ENCODE measurements at regions not wholly inside any gene's neighbourhood (a gene's known extent, or its start where the extent isn't known, plus 50 kb on each side); places are given as distances from the start of the nearest gene placed in this dataset.

DNA sequence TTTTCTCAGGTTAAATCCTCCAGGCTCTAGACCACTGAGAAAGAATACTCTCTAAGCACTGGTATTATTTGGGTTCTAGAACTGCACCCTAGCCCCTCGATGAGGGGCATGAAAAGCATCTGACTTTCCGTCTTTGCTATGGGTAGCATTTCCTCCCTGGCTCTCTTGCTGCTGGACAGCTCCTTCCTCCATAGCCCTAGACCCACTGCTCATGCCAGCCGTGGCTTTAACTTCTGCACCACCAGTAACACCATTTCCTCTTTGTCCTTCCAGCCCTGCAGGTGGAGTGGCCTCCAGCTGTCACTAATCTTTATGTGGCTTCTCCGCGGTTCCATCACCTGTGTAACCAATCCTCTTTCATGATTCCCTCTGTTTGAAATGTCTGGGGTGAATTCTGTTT is 194.9 kb downstream of the SCP2D1 start:
- Histone ChIP-seq H3K27ac (ENCODE audit: low read length) (no peak overlapping the region), H2AFZ (ENCODE audit: low read depth, low read length) (no peak overlapping the region), H3K4me3 (ENCODE audit: low read length) (no peak overlapping the region), H3K9me3 (ENCODE audit: insufficient read depth, low read length) (no peaks in the 10 kb centered on the region), H3K27me3 (ENCODE audit: low read depth, low read length) (peaks cover 41% of the 10 kb centered on the region), H4K20me1 (ENCODE audit: insufficient read depth, low read length) (no peaks in the 10 kb centered on the region), H3K4me1 (ENCODE audit: low read length) (peaks cover 12% of the 10 kb centered on the region), H3K9ac (ENCODE audit: low read length) (no peak overlapping the region), H3K79me2 (ENCODE audit: low read length) (no peaks in the 10 kb centered on the region), H3K36me3 (replicated peaks; ENCODE audit: low read depth, low read length) (no peaks in the 10 kb centered on the region), H3K4me2 (ENCODE audit: low read length) (no peak overlapping the region)
- TF ChIP-seq EZH2phosphoT487 (IDR thresholded peaks at IDR 0.05; ENCODE audit: low read depth) = no peak
- TF ChIP-seq CTCF (IDR thresholded peaks at IDR 0.05; ENCODE audit: low read depth, low read length) = no peak

DNA sequence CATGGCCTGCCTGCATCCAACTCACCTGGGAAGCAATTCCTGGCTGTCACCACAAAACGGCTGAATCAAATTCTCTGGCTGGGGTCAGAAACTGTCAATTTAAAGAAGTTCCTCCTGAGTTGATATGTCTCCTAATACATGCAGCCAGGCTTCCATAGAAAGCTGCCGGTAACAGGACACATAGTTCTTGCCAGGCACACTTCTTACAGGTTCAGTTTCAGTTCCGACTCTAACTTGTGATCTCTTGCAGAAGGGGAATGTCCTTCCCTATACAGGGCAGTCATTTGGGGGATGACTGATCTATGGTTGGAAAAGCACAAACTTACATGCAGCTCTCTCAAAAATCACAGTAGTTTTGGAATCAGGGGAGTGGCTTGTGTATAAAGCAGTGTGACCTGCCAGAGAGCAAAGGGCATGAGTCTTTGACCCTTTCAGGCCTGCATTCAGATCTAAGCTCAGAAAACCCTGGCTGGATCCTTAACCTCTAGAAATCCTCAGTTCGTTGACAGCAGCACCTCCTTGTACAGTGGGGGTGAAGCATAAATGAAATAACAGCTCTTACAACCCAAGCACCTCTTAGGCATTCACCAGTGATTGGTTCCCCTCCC is 195.6 kb downstream of the SCP2D1 start:
- H3K9ac ChIP-seq (ENCODE audit: low read length) = no peak overlapping the region
- no peaks in the 10 kb centered on the region for H3K79me2 ChIP-seq (ENCODE audit: low read length)
- no peak overlapping the region for H3K4me3 ChIP-seq (ENCODE audit: low read length)
- H3K27ac ChIP-seq (ENCODE audit: low read length) = no peak overlapping the region
- peaks cover 12% of the 10 kb centered on the region for H3K4me1 ChIP-seq (ENCODE audit: low read length)
- H4K20me1 ChIP-seq (ENCODE audit: insufficient read depth, low read length) = no peaks in the 10 kb centered on the region
- H3K27me3 ChIP-seq (ENCODE audit: low read depth, low read length) = peaks cover 41% of the 10 kb centered on the region
- H2AFZ ChIP-seq (ENCODE audit: low read depth, low read length) = no peak overlapping the region
- H3K4me2 ChIP-seq (ENCODE audit: low read length) = peak overlapping the region; percentile 28
- no peaks in the 10 kb centered on the region for H3K9me3 ChIP-seq (ENCODE audit: insufficient read depth, low read length)
- H3K36me3 ChIP-seq (replicated peaks; ENCODE audit: low read depth, low read length) = no peaks in the 10 kb centered on the region
- TF ChIP-seq EZH2phosphoT487 (IDR thresholded peaks at IDR 0.05; ENCODE audit: low read depth) (no peak), CTCF (IDR thresholded peaks at IDR 0.05; ENCODE audit: low read depth, low read length) (no peak)

- Histone ChIP-seq H3K4me3 (ENCODE audit: low read length) (no peak overlapping the region), H3K27me3 (ENCODE audit: low read depth, low read length) (peaks cover 32% of the 10 kb centered on the region), H4K20me1 (ENCODE audit: insufficient read depth, low read length) (no peaks in the 10 kb centered on the region), H3K79me2 (ENCODE audit: low read length) (no peaks in the 10 kb centered on the region), H3K27ac (ENCODE audit: low read length) (no peak overlapping the region), H3K9me3 (ENCODE audit: insufficient read depth, low read length) (no peaks in the 10 kb centered on the region), H3K36me3 (replicated peaks; ENCODE audit: low read depth, low read length) (no peaks in the 10 kb centered on the region), H3K9ac (ENCODE audit: low read length) (no peak overlapping the region), H2AFZ (ENCODE audit: low read depth, low read length) (no peak overlapping the region), H3K4me1 (ENCODE audit: low read length) (peaks cover 12% of the 10 kb centered on the region), H3K4me2 (ENCODE audit: low read length) (no peak overlapping the region)
- no peak for TF ChIP-seq CTCF (IDR thresholded peaks at IDR 0.05; ENCODE audit: low read depth, low read length)
- TF ChIP-seq EZH2phosphoT487 (IDR thresholded peaks at IDR 0.05; ENCODE audit: low read depth) = no peak
These were observed 199.1 kb downstream of the SCP2D1 start for GRCh38 chr20:19012676-19013075.

GRCh38 chr20:19013907-19014306 is 198.5 kb upstream of the SLC24A3 start:
- Histone ChIP-seq H3K4me1 (ENCODE audit: low read length) (peaks cover 8% of the 10 kb centered on the region), H3K4me2 (ENCODE audit: low read length) (no peak overlapping the region)

More at GRCh38 chr20:19013907-19014306, 198.5 kb upstream of the SLC24A3 start:
- no peak overlapping the region for H3K27ac ChIP-seq (ENCODE audit: low read length)
- H3K36me3 ChIP-seq (replicated peaks; ENCODE audit: low read depth, low read length) = no peaks in the 10 kb centered on the region
- no peaks in the 10 kb centered on the region for H3K9me3 ChIP-seq (ENCODE audit: insufficient read depth, low read length)
- no peaks in the 10 kb centered on the region for H4K20me1 ChIP-seq (ENCODE audit: insufficient read depth, low read length)
- H2AFZ ChIP-seq (ENCODE audit: low read depth, low read length) = no peak overlapping the region
- TF ChIP-seq CTCF (IDR thresholded peaks at IDR 0.05; ENCODE audit: low read depth, low read length) = no peak
- TF ChIP-seq EZH2phosphoT487 (IDR thresholded peaks at IDR 0.05; ENCODE audit: low read depth) = no peak
- H3K79me2 ChIP-seq (ENCODE audit: low read length) = no peaks in the 10 kb centered on the region
- peaks cover 32% of the 10 kb centered on the region for H3K27me3 ChIP-seq (ENCODE audit: low read depth, low read length)
- H3K9ac ChIP-seq (ENCODE audit: low read length) = no peak overlapping the region
- H3K4me3 ChIP-seq (ENCODE audit: low read length) = no peak overlapping the region

Measured in OCI-LY3 (cell line).